NCI-H2227 treated with DMSO at 0.1 percent for 48 hours (cell line): ENCODE measurements at regions not wholly inside any gene's neighbourhood (a gene's known extent, or its start where the extent isn't known, plus 50 kb on each side); places are given as distances from the start of the nearest gene placed in this dataset.

Experiments used
- DNase-seq: peaks from one replicate; lab custom pipeline; 2025; lab: John Stamatoyannopoulos, UW

DNA sequence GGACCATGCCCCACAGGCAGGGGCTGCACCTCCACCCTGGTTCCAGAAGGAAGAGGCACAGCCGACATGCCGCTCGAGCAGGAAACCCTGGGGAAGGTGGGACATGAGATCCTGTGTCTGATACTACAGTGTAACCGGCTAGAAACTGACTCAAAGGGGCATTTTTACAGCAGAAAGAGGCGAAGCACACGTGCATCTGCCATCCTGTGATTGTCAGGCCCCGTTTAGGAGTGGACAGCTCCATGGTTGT is 62.7 kb downstream of the SIK1 start:
- DNase-seq = no peak

DNA sequence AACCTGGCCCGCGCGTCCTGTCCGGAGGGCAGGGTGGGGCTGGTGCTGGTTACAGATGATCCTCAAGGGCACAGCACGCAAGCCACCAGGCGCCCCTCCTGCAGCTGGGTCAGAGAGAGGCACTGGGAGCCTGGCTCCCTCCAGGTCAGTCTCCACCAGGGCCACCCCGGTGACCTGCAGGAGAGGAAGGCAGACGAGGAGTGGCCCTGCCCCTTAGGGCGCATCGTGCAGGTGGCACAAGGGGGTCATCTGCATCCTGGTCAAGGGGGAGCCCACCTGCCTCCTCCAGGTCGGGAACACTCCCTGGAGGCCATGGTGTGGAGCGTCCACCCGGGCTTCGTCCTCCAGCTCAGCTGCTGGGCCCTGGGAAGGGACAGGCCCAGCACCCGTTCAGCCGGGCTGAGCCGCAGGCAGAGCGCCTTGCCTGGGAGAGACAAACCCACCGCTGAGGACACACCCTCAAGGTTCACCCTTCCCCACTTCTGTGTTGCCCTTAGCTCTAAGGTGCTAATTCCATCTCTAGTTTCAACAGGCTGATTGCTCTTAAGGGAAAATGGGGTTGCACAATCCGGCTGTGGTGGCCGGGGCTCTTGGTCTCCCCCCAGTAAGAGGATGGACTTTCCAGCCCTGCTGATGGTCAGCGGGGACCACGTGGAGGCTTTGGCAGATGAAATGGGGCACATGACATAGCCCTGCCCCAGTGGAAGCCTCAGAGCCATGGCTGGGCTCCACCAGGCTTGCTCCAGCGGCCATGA is 63.2 kb downstream of the SIK1 start:
- no peak for DNase-seq

DNA sequence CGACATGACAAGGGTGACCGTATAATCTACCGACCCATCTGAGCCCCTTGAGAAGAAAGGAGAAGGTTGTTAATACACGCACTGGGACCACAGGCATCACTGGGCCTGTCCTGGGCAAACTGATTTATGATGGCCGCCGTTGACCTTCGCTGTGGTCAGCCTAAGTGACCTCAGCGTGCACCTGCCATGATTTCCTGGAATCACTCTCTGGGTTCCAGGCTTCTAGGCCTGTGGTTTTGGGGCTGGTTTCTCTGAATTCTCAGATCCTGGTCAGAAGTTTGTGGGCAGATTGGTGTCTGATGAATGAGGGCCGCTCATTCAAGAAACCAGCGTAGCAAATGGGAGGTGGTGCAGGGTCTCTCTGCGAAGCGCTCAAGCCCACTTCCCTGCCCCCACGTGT is 64.0 kb downstream of the SIK1 start:
- DNase-seq = no peak

DNA sequence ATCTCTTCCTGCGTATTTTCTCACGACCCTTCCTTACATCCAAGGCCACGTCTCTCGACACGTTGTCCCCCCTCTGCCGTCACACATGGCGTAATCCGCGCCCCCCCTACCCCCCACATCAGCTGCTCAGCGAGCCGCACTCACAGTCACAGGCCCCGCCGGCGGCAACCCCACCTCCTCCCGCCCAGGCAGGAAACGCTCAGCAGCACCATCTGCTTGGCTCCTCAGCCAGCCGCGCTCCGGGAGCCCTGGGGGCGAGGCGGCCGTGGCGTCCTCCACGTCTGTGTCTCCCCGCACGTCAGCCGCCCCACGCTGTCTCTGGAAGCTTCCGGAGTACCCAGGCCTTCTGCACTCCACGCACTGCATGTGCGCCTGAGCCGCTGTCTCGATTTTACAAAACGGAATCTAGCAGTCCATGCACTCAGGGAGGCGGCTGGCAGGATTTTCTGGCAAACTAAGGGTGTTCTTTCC is 64.6 kb downstream of the SIK1 start:
- no peak for DNase-seq

DNA sequence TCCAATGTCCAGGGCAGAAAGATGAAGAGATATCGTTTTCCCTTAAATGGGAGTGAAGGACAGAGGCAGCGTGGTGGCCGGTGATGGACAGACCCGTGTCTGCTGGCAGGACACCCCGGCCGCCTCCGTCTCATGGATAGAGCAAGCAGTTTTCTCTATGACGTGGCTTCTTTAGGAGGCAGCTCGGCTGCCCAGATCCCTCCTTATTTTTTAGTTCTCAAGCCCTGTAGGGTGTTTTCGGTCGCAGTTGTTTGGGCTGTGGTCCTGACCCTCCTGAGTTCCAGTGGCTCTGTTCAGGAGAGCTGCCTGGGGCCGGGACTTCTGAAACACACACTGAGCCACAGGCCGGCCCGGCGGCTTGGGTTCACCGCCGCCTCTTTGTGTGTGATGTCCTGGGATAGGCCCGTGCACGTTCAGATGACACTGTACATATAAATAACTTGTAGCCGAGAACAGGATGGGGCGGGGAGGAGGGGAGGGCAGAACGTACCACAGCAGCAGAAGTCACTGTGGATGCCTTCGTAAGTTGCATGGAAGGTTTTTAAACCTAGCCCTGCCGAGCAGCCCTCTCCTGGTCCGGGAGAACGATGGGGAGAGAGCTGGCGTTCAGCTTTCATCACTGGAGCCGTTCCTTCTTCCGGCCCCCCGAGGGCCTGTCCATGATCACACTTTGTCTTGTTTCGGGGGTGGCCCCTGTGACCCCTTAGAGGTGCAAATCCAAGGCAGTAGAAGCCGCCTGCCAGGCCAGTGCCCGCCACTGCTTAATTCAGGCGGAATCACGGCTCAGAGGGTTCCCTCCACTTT is 65.2 kb downstream of the SIK1 start:
- DNase-seq = no peak

DNA sequence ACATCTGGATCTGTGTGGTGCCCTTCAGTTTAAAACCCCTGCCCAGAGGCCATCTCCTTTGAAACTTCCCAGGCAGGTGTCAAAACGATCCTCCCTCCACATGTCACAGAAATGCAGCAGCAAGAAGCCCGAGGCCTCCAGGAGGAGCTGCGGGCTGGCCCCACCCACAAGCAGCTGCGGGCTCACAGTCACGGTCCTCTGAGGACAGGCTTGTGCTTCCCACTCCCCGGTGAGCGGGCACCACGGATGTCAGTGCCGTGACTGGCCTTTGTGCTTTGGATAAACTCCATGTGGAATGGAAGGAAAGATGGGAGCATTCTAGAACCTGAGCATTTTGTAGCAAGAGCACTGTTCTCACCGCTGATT is 65.8 kb downstream of the SIK1 start:
- no peak for DNase-seq

DNA sequence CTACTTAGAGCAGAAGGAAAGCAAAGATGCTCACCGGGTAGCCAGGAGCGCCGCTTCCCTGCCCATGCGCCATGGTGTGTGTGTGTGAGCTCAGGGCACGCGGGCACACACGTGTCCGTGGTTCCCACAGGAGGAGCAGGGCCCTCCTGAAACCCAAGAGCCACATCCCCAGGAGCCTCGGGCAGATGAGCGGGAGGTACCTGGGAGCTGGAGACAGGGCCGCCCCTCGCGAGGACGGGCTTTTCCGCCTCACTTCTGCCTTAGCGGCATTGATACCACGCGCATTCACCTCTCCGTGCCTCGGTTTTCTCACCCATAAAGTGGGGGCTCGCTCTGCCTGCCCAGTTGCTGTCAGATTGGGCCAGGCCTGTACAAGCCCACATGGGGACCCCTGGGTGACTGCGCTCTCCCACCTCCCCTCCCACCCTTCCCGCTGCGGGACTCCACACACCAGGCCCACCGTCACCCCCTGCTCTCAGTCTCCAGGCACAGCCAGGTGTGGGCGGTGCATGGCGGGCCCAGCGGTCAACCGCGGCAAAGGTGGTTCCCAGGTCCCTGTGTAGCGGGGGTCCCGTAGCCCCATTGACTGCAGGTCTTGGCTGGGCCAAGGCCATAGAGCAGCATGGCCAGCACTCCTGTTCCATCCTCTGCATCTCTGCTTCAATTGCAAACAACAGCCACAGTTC is 66.3 kb downstream of the SIK1 start:
- no peak for DNase-seq

DNA sequence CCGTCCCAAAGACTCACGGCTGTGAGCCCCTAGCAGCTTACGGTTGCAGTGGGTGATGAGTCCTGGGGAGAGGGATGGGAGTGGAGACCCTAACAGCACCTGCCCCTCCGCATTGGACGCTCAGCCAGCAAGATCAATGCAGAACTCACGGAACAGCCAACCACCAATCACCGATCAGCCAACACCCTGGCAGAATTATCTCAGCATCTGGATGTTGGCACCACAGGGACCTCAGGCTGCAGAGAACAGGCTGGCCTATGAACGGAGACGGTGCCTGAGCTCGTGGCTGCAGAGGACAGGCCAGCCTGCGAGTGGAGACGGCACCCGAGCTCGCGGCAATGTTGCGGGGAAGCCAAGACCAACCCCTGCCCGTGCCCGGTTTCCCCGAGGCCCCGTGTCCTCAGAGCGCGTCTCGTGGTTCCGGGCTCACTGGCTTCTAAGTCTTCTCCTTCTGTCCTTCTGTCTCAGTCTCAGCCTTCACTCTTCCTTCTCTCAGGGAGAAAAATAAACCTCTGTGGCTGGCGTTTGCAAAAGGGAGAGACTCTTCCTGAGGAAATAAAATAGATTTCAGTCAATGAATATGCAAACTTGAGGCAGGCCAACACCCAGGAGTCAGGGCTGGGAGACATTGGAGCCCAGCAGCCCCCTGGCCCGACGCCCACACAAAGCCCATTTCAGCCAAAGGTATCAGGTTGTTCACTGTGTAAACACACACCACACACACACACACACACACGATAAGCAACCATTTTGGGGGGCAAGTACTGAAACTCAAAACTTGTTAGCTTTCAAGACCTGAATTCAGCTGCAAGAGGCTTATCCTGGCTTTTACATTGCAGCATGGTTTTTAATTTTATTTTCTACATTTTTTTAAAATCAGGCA is 67.8 kb downstream of the SIK1 start:
- no peak for DNase-seq

DNA sequence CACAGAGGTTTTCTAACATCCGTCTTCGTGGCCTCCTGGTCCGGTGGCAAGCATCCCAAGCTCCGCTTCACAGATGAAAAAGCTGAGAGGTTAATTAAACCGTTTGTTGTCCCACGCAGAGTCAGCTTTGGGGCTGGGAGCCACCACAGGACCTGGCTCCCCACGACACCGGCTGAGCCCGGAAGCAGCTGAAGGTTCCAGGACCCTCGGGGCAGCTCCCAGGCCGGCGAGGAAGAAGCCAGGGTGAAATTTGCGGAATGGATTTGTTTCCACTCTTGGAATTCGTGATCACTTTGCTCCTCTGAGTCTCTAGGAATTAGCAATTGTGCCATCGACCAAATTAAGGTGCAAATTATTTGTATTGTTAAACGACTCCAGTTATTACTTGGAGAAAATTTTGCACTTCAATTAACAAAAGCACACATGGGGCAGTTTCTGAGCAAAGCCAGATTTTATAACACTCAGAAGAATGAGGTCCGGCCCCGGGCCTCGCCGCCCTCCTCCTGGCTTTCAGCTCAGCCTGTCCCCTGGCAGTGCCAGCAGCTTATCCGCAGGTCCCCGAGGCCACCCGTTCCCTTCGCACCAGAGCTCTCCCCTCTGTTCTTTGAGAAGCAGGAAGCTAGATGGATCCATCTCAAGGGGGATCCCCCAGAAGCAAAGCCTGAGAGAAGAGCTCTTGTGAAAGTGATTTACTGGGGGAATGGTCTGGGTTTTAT is 69.1 kb downstream of the SIK1 start:
- no peak for DNase-seq

DNA sequence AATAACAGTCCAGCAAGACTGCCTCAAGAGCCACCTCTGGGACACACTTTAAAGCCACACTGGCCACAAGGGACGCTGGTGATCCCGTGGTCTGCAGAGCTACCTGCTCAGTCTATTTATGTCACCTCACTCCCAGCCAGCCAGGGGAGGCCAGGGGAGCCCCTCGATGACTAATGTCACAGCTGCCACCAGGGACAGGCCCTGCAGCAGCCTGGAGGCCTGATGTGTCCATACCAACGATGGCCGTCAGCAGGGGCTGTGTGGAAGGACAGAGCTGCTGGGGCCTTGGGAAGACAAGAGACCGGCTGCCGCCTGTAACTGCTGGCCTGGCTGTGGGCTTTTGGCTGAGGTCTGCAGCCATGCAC is 71.0 kb downstream of the SIK1 start:
- peak; percentile 41 for DNase-seq

DNA sequence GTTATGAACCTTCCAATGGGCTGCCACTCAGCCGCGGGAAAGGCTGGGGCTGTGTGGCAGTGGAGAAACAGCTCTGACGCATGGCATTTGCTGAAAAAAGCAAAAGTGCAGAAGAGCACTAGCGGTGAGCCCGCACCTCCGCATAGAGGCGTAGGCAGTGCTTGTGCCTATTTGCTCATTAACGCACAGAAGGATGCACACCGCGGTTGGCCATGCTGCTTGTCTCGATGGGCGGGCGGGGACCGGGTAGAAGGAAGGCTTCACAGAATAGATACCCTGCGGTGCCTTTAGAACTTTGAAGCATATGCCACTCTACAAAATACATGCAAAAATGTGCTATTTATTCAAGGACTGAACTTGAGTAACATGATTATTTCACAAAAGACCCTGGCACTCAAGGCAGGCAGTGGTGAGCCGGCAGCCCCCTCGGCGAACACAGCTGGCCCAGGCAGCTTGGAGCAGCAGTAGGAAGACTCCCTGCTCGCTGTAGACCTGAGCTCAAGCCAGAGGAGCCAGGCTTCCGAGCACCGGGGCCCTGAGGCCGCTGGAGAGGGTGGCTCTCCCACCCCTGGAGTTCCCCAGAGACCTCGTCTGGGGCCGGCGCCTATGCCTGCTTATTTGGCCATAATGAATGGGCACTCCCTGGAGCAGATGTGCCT is 71.5 kb downstream of the SIK1 start:
- peak; percentile 48 for DNase-seq

DNA sequence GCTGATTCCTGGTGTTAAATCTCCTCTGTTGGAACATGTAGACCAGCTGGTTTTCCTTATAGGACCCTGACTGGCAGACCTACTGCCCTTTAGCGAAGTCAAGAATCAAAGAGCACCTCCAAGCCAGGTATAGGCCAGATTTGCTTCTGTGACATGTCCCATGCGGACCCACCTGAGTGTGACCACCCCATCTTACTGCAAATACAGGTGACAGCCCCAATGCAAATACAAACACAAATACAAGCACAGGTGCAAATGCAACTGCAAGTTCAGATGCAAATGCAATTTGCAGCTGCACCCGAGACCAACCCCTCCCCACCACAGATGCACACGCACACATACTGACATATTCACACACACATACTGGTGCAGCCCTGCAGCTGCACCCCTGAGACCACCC is 72.3 kb downstream of the SIK1 start:
- DNase-seq = no peak

DNA sequence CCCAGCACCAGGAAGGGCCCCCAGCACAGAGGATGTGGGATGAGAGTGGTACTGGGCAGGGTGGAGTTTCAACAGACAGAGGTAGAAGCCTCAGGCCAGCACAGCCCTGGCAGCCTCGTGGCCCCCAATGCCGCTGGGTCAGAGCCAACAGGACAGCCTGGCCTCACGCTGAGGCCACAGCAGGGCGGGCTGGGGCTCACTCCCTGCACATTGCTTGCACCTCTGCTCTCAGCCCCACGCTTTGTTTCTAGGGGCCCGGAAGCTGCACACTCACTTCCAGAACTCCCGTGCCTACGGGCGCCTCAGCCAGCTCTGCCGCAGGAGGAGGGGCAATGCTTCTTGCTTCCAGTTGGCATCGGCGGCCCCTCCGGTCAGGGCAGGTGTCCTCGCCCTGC is 72.9 kb downstream of the SIK1 start:
- DNase-seq = no peak

DNA sequence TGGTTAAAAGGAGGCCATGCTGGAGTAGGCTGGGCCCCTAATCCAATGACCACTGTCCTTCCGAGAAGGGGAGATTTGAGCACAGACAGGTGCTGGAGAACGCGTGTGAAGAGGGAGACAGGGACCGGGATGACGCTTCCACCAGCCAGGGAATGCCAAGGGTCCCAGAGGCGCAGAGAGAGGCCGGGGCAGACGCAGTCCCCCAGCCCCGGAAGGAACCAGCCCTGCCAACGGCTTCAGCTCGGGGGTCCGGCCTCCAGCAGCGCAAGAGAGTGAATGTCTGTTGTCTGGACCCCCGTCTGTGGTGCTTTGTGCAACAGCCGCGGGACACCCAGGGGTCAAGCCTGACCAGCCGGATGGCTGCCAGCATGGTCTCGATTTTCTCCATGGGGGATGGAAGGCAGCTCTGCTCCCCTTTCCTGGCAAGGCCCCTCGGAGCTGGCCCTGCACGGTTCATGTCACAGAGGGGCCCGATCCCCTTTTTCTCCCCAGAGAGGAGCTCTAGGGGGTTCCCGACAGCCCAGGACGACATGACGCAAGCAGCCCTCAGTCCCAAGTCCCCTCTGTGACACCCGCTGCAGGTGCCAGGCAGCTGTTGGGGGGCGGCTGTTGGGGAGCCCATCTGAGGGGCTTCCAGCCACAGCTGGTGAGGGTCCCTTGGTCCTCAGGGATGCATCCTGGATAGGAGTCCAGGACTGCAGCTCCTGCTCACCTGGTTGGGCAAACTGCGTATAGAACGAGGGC is 73.5 kb downstream of the SIK1 start:
- no peak for DNase-seq

DNA sequence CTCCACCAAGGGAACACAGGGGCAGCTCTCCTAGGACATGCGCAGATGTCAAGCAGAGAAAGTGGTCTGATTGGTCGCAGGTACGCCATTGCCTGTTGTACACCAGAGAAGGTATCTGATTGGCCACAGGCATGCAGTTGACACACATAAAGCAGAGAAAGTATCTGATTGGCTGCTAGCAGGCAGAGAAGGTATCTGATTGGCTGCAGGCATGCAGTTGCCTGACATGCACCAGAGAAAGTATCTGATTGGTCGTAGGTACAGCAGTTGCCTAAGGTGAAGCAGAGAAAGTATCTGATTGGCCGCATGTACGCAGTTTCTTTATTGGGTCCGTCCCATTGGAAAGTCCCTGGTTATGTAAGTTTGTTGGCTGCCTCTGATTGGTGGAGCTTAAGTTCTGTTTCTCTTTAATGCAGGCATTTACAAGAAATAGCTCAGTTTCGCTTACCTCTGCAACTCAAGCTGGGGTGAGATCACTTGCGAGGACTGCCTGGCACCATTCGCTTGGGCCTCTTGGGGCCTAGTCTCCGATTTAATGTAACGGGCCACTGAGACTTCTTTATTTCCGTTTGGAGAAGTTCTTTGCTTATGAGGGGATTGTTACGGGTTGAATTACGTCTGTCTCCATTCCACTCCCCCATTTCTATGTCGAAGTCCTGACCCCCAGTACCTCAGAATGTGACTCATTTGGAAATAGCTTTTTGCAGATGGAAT is 74.2 kb downstream of the SIK1 start:
- DNase-seq = no peak

DNA sequence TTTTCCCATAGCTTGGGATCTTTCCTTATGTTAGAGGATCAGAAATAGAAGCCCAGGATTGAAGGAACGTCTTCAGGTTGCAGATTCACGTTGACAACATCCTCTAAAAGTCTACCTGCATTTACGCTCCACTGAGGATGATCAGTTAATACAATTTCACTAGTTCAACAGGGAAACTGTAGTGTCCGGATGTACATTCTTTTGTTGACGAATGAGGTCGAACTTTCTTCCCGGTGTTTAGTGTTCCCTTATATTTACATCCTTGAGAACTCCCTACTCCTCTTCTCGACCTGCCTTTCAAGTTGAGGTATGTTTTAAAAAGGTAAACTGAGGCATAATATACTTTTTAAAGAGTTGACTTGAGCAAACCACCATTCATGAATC is 74.8 kb downstream of the SIK1 start:
- no peak for DNase-seq

DNA sequence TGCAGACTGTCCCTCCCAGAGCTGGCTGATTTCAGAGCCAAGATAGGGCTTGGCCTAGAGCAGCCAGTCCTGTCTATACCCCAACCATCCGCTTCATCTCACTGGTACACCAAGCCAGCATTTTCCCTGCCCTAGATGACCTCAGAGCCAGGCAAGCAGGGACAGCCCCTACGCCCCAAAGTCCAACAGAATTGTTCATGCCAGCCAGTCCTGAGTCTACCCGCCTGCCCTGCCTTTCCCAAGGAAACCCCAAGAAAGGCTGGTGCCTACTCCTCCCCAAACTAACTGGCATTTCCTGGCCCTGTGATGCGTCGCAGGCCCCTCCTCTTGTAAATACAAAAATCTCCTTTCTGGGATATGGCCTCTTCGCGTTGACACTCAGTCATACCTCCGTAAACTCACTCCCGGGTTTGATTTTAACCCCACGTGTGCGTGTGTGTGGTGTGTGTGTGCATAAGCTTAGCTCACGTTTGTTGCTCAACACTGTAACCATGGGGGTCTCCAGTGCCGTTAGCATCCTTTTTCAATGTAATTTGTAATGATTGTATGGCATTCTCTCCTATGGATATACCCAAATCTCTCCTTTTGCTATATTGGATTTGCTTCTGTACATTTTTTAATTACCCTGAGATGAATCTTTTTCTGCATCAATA is 75.3 kb downstream of the SIK1 start:
- no peak for DNase-seq

DNA sequence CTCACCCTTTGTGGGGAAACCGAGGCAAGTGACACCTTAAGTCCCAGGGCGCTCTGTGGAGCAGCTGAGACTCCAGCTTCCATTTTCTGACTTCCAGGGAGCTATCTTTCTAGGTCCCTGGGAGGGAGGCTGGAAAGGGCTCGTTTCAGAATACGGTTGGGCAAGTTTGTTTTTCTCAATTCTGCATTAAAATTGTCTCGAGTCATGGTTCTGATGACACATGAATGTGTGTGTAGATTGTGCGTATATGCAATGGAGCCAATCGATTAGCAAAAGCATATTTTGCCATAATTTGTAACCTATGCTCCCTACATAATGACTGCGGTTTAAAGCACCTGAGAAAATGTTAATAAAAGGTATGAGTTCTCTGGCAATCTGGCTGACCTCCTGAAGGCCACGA is 77.3 kb downstream of the SIK1 start:
- no peak for DNase-seq

DNA sequence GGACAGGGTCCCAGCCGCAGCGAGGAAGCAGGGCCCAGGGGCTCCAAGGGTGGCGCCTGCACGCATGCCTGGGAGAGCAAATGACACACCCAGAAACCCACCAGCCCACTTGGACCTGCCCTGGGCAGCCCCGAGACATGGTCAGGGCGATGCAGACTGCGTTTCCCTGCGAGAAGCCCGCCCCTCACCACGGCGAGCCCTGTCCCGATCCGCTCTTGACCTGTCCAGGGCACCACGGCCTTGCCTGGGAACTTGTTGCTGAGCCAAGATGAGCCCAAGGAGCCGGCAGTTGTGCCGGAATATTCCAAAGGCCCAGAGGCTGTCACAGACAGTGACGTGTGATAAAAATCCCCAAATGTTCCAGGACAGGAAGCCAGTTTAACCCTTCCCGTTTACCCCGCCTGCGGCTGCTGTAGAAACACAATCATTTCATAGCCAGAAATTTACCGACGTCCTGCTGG is 78.1 kb downstream of the SIK1 start:
- DNase-seq = no peak
